Mucosa of descending colon (tissue), 3 donors: ENCODE measurements at regions not wholly inside any gene's neighbourhood (a gene's known extent, or its start where the extent isn't known, plus 50 kb on each side); places are given as distances from the start of the nearest gene placed in this dataset.
"Not testable (repeated sequence)": the region's sequence is repeated elsewhere in the genome, so short reads cannot be mapped to it uniquely, and the experiment has no call there.

ENCODE experiments used
- ATAC-seq: fragments of 200-7000 bp; cut with Tn5 transposase; one replicate; pipeline ENCODE4 v1.9.1; 2020; ENCODE audit warnings: mild to moderate bottlenecking, moderate library complexity
- DNase-seq, 3 donors: peaks; one replicate each; pipeline ENCODE4 v3.0.0-alpha.2; 2020
- H3K36me3 ChIP-seq: fragments of 200-600 bp; one replicate; pipeline ENCODE4 v1.8.0; 2021; ENCODE audit warnings: low read depth, mild to moderate bottlenecking
- H3K4me1 ChIP-seq: fragments of 200-600 bp; one replicate; pipeline ENCODE4 v1.8.0; 2021; ENCODE audit warnings: low read depth, mild to moderate bottlenecking
- H3K4me3 ChIP-seq: fragments of 200-600 bp; one replicate; pipeline ENCODE4 v1.8.0; 2021; ENCODE audit warnings: mild to moderate bottlenecking
- H3K9me3 ChIP-seq: fragments of 200-600 bp; one replicate; pipeline ENCODE4 v1.8.0; 2021; ENCODE audit warnings: mild to moderate bottlenecking
- CTCF ChIP-seq: fragments of 200-600 bp; IDR thresholded peaks from one replicate; pipeline ENCODE4 v1.8.0; 2022; ENCODE audit warnings: antibody characterized with exemption, mild to moderate bottlenecking
- intact Hi-C, 2 donors: fragments of 100-400 bp; cut with DNase I in 1 of 2; cut with micrococcal nuclease in 1 of 2; formaldehyde crosslinking; loops; one replicate each; pipeline versions ENCODE4 v1.11.0 to v1.11.1; 2022; cut with DNase I, micrococcal nuclease
- donor health status: DM: no; HTN: no; CAD: no; lungs with moderate emphysema.
- donor health status: DM: no; HTN: no; CAD: no.
- donor health status: DM: no; HTN: yes; CAD: no.

- no peaks in the 10 kb centered on the region for H3K4me1 ChIP-seq
- H3K36me3 ChIP-seq, result no peaks in the 10 kb centered on the region
- DNase-seq (no peak), ATAC-seq (no peak)
- no peak for TF ChIP-seq CTCF
- no peaks in the 10 kb centered on the region for H3K9me3 ChIP-seq
- H3K4me3 ChIP-seq, result no peak overlapping the region
- intact Hi-C loops, result no loop called here
Observed at GRCh38 chr3:109982201-109982600, 644.9 kb upstream of the DPPA4 start.

- H3K4me1 ChIP-seq, result no peaks in the 10 kb centered on the region
- H3K36me3 ChIP-seq, result no peaks in the 10 kb centered on the region
- H3K9me3 ChIP-seq, result no peaks in the 10 kb centered on the region
- DNase-seq (no peak), ATAC-seq (no peak)
- no peak overlapping the region for H3K4me3 ChIP-seq
- intact Hi-C loops, result no loop called here
- TF ChIP-seq CTCF, result no peak
Observed at GRCh38 chr3:109984976-109985375, 647.6 kb upstream of the DPPA4 start.

- no peaks in the 10 kb centered on the region for H3K4me1 ChIP-seq
Observed at GRCh38 chr3:109985943-109986555, 648.7 kb upstream of the DPPA4 start.

GRCh38 chr3:109994853-109995252 lies 657.5 kb upstream of the DPPA4 start:
- no peak for DNase-seq
- ATAC-seq, result no peak
- no peak overlapping the region for H3K4me3 ChIP-seq
- no peaks in the 10 kb centered on the region for H3K36me3 ChIP-seq
- no peaks in the 10 kb centered on the region for H3K4me1 ChIP-seq
- intact Hi-C loops, result no loop called here
- no peaks in the 10 kb centered on the region for H3K9me3 ChIP-seq
- TF ChIP-seq CTCF, result no peak

More at GRCh38 chr3:109985943-109986555, 648.7 kb upstream of the DPPA4 start:
- no peaks in the 10 kb centered on the region for H3K36me3 ChIP-seq
- ATAC-seq (no peak), DNase-seq (no peak)
- H3K4me3 ChIP-seq, result no peak overlapping the region
- intact Hi-C loops, result no loop called here
- TF ChIP-seq CTCF, result no peak
- H3K9me3 ChIP-seq, result no peaks in the 10 kb centered on the region

- no peak for DNase-seq
- ATAC-seq, result no peak
- Histone ChIP-seq H3K36me3 (no peaks in the 10 kb centered on the region), H3K4me1 (no peaks in the 10 kb centered on the region), H3K9me3 (no peaks in the 10 kb centered on the region), H3K4me3 (no peak overlapping the region)
- TF ChIP-seq CTCF, result no peak
- intact Hi-C loops, result no loop called here
Observed at GRCh38 chr3:109995377-109995776, 658.0 kb upstream of the DPPA4 start.

GRCh38 chr3:110001905-110002304 lies 664.6 kb upstream of the DPPA4 start:
- intact Hi-C loops, H3K4me3 ChIP-seq, H3K4me1 ChIP-seq: not testable (repeated sequence)

More at GRCh38 chr3:110001905-110002304, 664.6 kb upstream of the DPPA4 start:
- not testable (repeated sequence) for ATAC-seq, H3K36me3 ChIP-seq, H3K9me3 ChIP-seq, DNase-seq
